ENCODE measurements at regions not wholly inside any gene's neighbourhood (a gene's known extent, or its start where the extent isn't known, plus 50 kb on each side); places are given as distances from the start of the nearest gene placed in this dataset.

DNA sequence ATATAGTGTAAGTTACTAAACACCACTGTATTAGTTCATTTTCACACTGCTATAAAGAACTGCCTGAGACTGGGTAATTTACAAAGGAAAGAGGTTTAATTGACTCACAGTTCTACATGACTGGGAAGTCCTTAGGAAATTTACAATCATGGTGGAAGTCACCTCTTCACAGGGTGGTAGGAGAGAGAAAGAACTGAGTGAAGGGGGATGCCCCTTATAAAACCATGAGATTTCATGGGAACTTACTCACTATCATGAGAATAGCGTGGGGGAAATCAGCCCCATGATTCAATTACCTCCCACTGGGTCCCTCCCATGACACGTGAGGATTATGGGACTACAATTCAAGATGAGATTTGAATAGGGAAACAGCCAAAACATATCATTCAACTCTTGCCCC is 618.0 kb downstream of the NYAP2 start:
- TF ChIP-seq, protein P1, sequence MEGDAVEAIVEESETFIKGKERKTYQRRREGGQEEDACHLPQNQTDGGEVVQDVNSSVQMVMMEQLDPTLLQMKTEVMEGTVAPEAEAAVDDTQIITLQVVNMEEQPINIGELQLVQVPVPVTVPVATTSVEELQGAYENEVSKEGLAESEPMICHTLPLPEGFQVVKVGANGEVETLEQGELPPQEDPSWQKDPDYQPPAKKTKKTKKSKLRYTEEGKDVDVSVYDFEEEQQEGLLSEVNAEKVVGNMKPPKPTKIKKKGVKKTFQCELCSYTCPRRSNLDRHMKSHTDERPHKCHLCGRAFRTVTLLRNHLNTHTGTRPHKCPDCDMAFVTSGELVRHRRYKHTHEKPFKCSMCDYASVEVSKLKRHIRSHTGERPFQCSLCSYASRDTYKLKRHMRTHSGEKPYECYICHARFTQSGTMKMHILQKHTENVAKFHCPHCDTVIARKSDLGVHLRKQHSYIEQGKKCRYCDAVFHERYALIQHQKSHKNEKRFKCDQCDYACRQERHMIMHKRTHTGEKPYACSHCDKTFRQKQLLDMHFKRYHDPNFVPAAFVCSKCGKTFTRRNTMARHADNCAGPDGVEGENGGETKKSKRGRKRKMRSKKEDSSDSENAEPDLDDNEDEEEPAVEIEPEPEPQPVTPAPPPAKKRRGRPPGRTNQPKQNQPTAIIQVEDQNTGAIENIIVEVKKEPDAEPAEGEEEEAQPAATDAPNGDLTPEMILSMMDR (IDR thresholded peaks at IDR 0.05; ENCODE audit: borderline replicate concordance, extremely low read depth, low read length, poor library complexity, severe bottlenecking), result no peak
- no peak for TF ChIP-seq EZH2 (IDR thresholded peaks at IDR 0.05; ENCODE audit: borderline replicate concordance, low read depth, low read length, severe bottlenecking)
